Lung (tissue), 11 donors: ENCODE measurements at regions not wholly inside any gene's neighbourhood (a gene's known extent, or its start where the extent isn't known, plus 50 kb on each side); places are given as distances from the start of the nearest gene placed in this dataset.

Source experiments
- ATAC-seq: fragments of 200-7000 bp; cut with Tn5 transposase; one replicate; pipeline ENCODE4 v1.9.1; 2020; ENCODE audit warnings: moderate number of reproducible peaks; ENCODE audit not compliant: insufficient read depth, low FRiP score
- DNase-seq, 3 donors: peaks; one replicate each; pipeline ENCODE4 v3.0.0-alpha.2; 2013 to 2017
- H3K27ac ChIP-seq, 2 donors: one replicate each; pipeline ENCODE4 v1.5.1; 2013; ENCODE audit warnings: mild to moderate bottlenecking in 2 of 2, moderate library complexity in 2 of 2, control low read depth in 1 of 2, inconsistent platforms in 1 of 2, low read depth in 1 of 2, low read length in 1 of 2
- H3K27me3 ChIP-seq, 3 donors: one replicate each; pipeline ENCODE4 v1.5.1; 2013; ENCODE audit warnings: low read length in 2 of 3; ENCODE audit not compliant: control insufficient read depth in 3 of 3, insufficient read depth in 3 of 3
- H3K36me3 ChIP-seq, 4 donors: one replicate each; pipeline ENCODE4 v1.5.1; 2013; ENCODE audit warnings: low read length in 4 of 4, mild to moderate bottlenecking in 1 of 4, moderate library complexity in 1 of 4; ENCODE audit not compliant: control insufficient read depth in 4 of 4, insufficient read depth in 4 of 4
- H3K4me1 ChIP-seq, 5 donors: one replicate each; pipeline ENCODE4 v1.5.1; 2013; ENCODE audit warnings: low read length in 5 of 5, mild to moderate bottlenecking in 2 of 5, moderate library complexity in 1 of 5; ENCODE audit not compliant: control insufficient read depth in 5 of 5, insufficient read depth in 5 of 5
- H3K4me3 ChIP-seq: one replicate; pipeline ENCODE4 v1.5.1; 2013; ENCODE audit warnings: mild to moderate bottlenecking, control low read depth, moderate library complexity
- H3K9ac ChIP-seq, 2 donors: one replicate each; pipeline ENCODE4 v1.5.1; 2013; ENCODE audit warnings: low read length in 2 of 2, control low read depth in 1 of 2; ENCODE audit not compliant: insufficient read depth in 1 of 2
- H3K9me3 ChIP-seq, 4 donors: one replicate each; pipeline ENCODE4 v1.5.1; 2013; ENCODE audit warnings: low read length in 3 of 4, mild to moderate bottlenecking in 1 of 4, moderate library complexity in 1 of 4; ENCODE audit not compliant: control insufficient read depth in 4 of 4, insufficient read depth in 3 of 4
- WGBS, 2 donors: extraction: QIAGEN DNeasy Blood & Tissue Kit; methylation state at CpG; one replicate each; pipeline ENCODE4 v1.1.7; 2013; 5-methylcytosine and 5-hydroxymethylcytosine counted together
- TF ChIP-seq, protein P1 (sequence below): IDR thresholded peaks from 2 replicates; pipeline ENCODE4 v1.5.1; 2012; ENCODE audit warnings: mild to moderate bottlenecking; ENCODE audit errors: control extremely low read depth, extremely low read depth
- donor health status: control.
- donor health status: control.
- donor health status: Bipolar disorder and iron deficiency.
- donor health status: healthy.
- donor health status: DM: yes; HTN: yes; CAD: no.

DNA sequence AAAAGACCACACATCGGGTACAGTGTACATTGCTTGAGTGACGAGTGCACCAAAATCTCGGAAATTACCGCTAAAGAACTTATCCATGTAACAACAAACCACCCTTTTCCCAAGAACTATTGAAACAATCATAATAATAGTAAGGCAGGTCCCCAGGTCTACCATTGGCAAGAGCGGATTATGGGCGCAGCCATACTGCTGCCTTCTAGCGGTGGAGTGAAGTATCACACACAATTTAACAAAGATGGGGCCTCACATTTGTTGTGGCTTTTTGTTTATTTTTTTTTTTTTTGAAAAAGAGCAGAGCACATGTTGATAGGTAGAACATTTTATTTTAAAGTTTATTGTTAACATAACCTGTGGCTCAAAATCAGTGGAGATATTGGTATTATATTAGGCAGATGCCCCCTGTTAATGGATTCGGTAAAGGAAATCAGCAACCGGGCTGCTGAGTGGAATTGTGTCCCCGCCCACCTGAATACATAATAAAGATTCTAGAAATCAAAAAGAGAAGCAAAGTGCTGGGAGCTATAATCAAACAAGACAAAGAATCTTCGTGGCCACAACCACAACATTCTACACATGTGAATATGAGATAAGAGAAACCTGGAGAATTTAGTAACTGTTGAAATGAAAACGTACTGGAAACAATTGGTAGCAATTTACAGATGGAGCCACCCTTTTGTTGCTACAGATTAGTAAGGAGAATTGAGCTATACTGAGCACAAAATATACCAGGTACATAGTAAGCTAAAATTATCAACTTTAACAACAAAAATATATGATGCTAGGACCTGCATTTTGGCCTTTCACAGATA is 94.2 kb upstream of the EXOC2 start:
- ATAC-seq (no peak), DNase-seq (no peak)
- 78 to 83% methylated on average over 12 of the region's 12 CpGs for WGBS, 2 donors
- Histone ChIP-seq H3K4me1 (no peaks in the 10 kb centered on the region), H3K4me3 (no peak overlapping the region), H3K27me3 (peaks cover 0 to 2% (median 0%) of the 10 kb centered on the region in 3 donors), H3K36me3 (no peaks in the 10 kb centered on the region), H3K9ac (no peak overlapping the region), H3K27ac (no peak overlapping the region), H3K9me3 (peaks cover 0 to 5% (median 1%) of the 10 kb centered on the region in 4 donors)
- TF ChIP-seq, protein P1, sequence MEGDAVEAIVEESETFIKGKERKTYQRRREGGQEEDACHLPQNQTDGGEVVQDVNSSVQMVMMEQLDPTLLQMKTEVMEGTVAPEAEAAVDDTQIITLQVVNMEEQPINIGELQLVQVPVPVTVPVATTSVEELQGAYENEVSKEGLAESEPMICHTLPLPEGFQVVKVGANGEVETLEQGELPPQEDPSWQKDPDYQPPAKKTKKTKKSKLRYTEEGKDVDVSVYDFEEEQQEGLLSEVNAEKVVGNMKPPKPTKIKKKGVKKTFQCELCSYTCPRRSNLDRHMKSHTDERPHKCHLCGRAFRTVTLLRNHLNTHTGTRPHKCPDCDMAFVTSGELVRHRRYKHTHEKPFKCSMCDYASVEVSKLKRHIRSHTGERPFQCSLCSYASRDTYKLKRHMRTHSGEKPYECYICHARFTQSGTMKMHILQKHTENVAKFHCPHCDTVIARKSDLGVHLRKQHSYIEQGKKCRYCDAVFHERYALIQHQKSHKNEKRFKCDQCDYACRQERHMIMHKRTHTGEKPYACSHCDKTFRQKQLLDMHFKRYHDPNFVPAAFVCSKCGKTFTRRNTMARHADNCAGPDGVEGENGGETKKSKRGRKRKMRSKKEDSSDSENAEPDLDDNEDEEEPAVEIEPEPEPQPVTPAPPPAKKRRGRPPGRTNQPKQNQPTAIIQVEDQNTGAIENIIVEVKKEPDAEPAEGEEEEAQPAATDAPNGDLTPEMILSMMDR, result peak; percentile 4

DNA sequence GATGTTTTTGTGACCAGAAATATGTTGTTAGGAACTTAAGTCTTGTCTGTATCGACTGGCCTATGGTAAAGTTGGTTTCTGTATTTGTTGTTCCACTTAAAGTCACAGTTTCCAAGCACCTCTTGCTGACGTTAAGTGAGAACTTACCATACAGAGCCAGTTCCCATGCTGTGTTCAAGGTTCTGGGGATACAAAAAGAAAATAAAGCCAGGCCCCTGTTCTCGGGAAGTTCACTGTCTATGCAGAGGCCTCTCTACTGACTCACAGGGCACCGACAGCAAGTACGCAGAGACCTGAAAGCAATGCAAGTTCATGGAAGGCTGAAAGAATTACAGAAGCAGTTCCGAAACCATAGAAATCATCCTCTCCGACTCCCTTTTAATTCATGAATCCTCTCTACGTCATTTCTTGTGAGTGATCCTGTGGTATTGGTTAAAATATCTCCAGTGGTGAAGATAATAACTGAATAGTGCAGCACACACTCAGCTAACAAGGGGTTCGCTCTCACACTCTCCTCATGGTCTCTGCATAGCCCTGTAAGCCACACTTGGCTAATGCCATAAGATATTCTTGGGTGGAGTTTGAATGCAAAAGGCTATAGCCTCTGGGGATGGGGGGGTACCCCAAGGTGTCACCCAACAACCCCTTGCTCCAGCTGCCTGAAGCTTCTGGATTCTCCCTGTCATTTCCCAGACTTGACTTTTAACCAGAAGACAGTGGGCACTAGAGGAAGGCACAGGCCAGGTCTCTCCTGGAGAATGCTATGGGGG is 91.2 kb upstream of the EXOC2 start:
- no peak overlapping the region for H3K9ac ChIP-seq
- no peaks in the 10 kb centered on the region for H3K9me3 ChIP-seq
- peaks cover 0 to 5% (median 0%) of the 10 kb centered on the region in 5 donors for H3K4me1 ChIP-seq
- TF ChIP-seq, protein P1, result no peak
- H3K4me3 ChIP-seq, result no peak overlapping the region
- DNase-seq, result no peak
- WGBS, 2 donors, result 86 to 87% methylated on average over 9 of the region's 9 CpGs
- no peak for ATAC-seq
- no peak overlapping the region for H3K27ac ChIP-seq
- H3K27me3 ChIP-seq, result no peaks in the 10 kb centered on the region
- no peaks in the 10 kb centered on the region for H3K36me3 ChIP-seq

DNA sequence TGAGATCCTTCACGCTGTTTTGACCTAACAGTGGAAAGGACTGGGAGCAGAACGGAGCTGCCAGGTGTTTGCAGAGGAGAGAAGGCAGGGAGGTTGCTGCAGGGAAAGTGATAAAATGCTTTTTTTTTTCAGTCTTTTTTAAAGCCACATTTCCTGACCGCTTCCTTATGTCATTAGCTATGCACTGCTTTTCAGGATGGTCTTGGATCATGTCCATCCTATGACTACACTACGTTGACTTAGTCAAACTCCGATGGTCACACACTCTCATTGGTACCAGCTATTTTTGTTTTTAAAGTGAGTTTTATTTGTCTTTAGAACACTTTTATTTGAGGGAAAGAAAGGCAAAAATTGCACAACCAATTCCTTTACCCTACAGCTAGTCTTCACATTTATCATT is 89.2 kb upstream of the EXOC2 start:
- WGBS, 2 donors, result 68 to 71% methylated on average over 5 of the region's 5 CpGs
- peaks cover 0 to 18% (median 0%) of the 10 kb centered on the region in 5 donors for H3K4me1 ChIP-seq
- no peaks in the 10 kb centered on the region for H3K27me3 ChIP-seq
- TF ChIP-seq, protein P1, result no peak
- H3K9ac ChIP-seq, result no peak overlapping the region
- no peaks in the 10 kb centered on the region for H3K36me3 ChIP-seq
- no peak overlapping the region for H3K27ac ChIP-seq
- DNase-seq (peak in 1 of 3 donors; percentile 43), ATAC-seq (no peak)
- no peaks in the 10 kb centered on the region for H3K9me3 ChIP-seq
- no peak overlapping the region for H3K4me3 ChIP-seq
